Activated T-cell treated with anti-CD3 and anti-CD28 coated beads, Interleukin-2, amount 50 U/mL, for 4 hours (primary cell): ENCODE measurements at regions not wholly inside any gene's neighbourhood (a gene's known extent, or its start where the extent isn't known, plus 50 kb on each side); places are given as distances from the start of the nearest gene placed in this dataset.
"Not testable (repeated sequence)": the region's sequence is repeated elsewhere in the genome, so short reads cannot be mapped to it uniquely, and the experiment has no call there.

ENCODE experiments used
- ATAC-seq, 2 donors: fragments of 200-7000 bp; cut with Tn5 transposase; one replicate each; pipeline ENCODE4 v1.10.0; 2021
- DNase-seq: peaks from one replicate; pipeline ENCODE4 v3.0.0-alpha.2; 2020
- H3K27me3 Mint-ChIP-seq: one replicate; pipeline ENCODE4 v1.8.0; 2021; ENCODE audit warnings: low read depth, mixed read lengths
- H3K36me3 Mint-ChIP-seq: one replicate; pipeline ENCODE4 v1.8.0; 2022; ENCODE audit warnings: mixed read lengths; ENCODE audit not compliant: insufficient read depth
- H3K4me1 Mint-ChIP-seq: one replicate; pipeline ENCODE4 v1.8.0; 2021; ENCODE audit warnings: low read depth, mixed read lengths
- H3K4me3 Mint-ChIP-seq: one replicate; pipeline ENCODE4 v1.8.0; 2021; ENCODE audit warnings: mild to moderate bottlenecking, moderate library complexity, mixed read lengths
- H3K9me3 Mint-ChIP-seq: one replicate; pipeline ENCODE4 v1.8.0; 2021; ENCODE audit warnings: mixed read lengths

DNA sequence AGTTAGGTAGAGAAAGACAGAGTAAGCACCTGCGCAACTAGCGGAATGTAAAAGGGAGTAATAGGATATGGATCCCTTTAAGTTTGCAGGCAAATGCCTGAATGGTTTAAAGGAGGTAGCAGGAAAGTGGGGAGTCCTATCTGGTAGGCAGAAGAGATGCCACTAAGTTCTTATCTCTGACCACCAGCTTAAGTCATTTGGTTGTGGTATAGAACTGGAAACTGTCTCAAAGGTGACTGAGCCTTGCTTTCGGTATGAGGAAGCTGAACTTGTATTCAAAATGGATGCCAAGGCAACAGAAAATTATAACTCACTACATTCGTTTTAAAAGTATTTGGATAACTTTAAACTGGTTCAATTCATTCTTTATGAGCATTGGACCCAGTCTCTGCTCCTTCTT, 475.6 kb downstream of the DMRTA1 start:
- H3K4me1 Mint-ChIP-seq, result no peaks in the 10 kb centered on the region
- no peaks in the 10 kb centered on the region for H3K9me3 Mint-ChIP-seq
- H3K36me3 Mint-ChIP-seq, result no peaks in the 10 kb centered on the region

DNA sequence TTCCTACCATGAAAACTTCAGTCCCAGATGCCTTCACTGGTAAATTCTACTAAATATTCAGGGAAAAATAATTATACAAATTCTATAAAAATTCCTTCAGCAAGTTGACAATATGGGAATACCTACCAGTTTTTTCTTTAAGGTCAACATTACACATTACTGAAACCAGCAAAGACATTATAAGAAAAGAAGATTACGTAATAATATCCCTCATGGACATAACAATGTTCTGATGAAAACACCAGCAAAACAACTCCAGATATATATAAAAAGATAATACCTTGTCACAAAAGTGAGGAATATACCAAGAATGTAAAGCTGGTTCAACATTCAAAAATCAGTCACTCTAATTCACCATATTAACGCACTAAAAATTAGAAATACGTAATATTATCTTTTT, 507.9 kb downstream of the DMRTA1 start:
- no peaks in the 10 kb centered on the region for H3K36me3 Mint-ChIP-seq
- H3K27me3 Mint-ChIP-seq, result no peaks in the 10 kb centered on the region
- ATAC-seq (no peak), DNase-seq (no peak)
- H3K4me3 Mint-ChIP-seq, result no peak overlapping the region
- H3K9me3 Mint-ChIP-seq, result peaks cover 15% of the 10 kb centered on the region
- no peaks in the 10 kb centered on the region for H3K4me1 Mint-ChIP-seq

More for the DNA sequence above, 475.6 kb downstream of the DMRTA1 start:
- ATAC-seq (no peak), DNase-seq (no peak)
- no peak overlapping the region for H3K4me3 Mint-ChIP-seq
- H3K27me3 Mint-ChIP-seq, result no peaks in the 10 kb centered on the region

DNA sequence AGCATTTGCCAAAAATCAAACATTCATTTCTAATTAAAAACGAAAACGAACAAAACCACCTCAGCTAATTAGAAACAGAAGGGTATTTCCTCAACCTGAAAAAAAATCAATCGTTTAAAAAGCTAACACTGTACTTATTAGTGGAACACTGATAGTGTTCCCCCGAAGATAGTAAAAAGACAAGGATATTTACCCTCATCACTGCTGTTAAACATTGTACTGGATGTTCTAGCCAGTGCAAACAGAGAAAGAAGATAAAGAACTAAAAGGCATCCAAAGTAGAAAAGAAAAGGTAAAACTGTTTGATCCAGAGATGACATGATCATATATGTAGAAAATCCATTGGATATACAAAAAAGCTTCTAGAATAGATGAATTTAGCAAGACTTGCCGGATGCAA, 508.3 kb downstream of the DMRTA1 start:
- peaks cover 18% of the 10 kb centered on the region for H3K9me3 Mint-ChIP-seq
- DNase-seq (no peak), ATAC-seq (no peak)
- H3K4me1 Mint-ChIP-seq, result no peaks in the 10 kb centered on the region
- no peaks in the 10 kb centered on the region for H3K36me3 Mint-ChIP-seq
- no peak overlapping the region for H3K4me3 Mint-ChIP-seq
- no peaks in the 10 kb centered on the region for H3K27me3 Mint-ChIP-seq

DNA sequence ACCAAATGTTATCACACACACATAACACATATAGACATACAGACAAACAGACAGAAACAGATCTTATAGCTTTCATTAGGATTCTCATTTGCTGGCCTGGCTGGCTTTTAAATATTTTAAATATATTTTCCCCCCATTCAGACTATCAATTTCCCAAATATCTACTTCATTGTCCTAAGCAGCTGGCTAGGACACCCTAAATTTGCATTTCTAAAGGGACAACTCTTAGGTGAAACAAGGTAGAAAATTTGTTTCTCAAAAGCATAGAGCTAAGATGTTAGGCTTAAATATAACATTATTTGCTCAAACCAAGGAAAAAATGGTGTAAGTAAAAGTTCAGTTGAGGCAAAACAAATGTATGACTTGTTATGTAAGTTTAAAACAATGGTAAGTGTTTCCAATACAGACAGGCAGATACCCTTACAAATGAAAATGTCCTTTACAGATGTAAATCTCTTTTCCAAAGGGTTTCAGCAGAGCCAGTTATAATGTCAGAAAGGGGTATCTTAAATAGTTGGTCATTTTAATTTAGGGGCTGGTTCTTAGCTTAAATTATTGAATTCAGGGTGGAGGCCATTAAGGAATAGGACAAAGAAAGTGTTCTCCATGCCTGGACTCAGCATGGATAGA, 522.8 kb downstream of the DMRTA1 start:
- H3K27me3 Mint-ChIP-seq, result no peaks in the 10 kb centered on the region
- DNase-seq (no peak), ATAC-seq (no peak)
- H3K4me3 Mint-ChIP-seq, result no peak overlapping the region
- H3K36me3 Mint-ChIP-seq, result no peaks in the 10 kb centered on the region
- H3K4me1 Mint-ChIP-seq, result no peaks in the 10 kb centered on the region
- peaks cover 4% of the 10 kb centered on the region for H3K9me3 Mint-ChIP-seq

DNA sequence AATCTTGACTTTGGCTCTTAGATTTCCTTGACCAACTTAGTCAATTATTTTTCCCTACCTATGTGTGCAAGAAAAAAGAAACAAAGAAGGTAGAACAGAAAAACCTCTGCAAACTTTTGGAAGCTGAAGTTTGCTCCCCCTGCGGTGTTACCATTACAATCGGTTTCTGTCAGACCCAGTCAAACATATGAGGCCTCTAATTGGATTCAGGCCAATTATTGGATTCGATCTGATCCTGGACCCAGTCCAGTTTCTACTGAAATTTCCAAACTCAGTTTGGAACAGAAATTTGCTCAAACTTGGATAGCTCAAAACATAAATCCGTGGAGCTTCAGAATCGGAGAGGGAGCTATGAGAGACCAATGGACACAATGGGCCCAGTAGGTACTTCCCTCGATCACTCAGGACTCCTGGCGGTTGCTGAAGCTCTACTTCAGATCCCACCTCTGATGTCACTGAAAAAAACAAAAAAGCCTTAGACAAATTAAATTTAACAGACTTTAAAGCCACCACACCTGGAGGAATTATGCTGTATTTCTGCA, 523.9 kb downstream of the DMRTA1 start:
- no peaks in the 10 kb centered on the region for H3K4me1 Mint-ChIP-seq
- ATAC-seq, result no peak
- H3K36me3 Mint-ChIP-seq, result no peaks in the 10 kb centered on the region
- H3K4me3 Mint-ChIP-seq, result no peak overlapping the region
- H3K9me3 Mint-ChIP-seq, result peaks cover 8% of the 10 kb centered on the region
- no peaks in the 10 kb centered on the region for H3K27me3 Mint-ChIP-seq
- DNase-seq, result no peak

DNA sequence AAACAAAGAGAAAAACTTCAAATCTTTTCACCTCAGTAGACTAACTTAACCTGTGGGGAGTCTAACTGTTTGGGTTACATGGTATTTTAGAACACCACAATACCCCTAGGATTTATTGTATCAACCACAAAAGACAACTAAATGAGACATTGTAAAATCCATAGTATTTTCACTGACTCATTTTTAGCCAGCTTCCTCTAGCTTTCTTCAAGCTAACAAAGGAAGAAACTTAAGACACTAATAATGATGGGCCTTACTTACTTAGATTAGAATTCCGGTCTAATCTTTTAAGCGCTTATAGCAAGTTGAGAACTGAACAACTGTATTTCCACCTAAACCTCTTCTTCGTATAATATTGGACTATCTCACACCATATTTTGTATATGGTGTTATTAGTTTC, 529.3 kb downstream of the DMRTA1 start:
- no peak overlapping the region for H3K4me3 Mint-ChIP-seq
- H3K9me3 Mint-ChIP-seq, result peaks cover 8% of the 10 kb centered on the region
- ATAC-seq (no peak), DNase-seq (no peak)
- H3K27me3 Mint-ChIP-seq, result no peaks in the 10 kb centered on the region
- no peaks in the 10 kb centered on the region for H3K4me1 Mint-ChIP-seq
- H3K36me3 Mint-ChIP-seq, result no peaks in the 10 kb centered on the region

DNA sequence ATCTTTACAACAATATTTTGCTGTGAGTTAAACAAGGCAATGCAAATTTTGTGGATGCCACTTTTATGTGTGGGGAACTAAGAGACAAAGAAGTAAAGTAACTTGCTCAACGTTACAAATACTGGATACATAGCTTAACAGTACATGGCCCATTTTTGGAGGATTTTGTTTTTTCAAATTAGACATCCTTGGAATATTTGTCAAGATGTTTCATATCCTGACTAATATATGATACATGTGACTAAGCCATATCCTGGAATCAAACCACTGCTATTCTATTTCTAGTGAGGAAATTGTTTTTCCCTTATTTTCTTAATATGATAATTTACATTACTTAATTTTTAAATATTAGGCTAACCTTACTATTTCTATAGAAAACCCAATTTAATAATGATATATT, 529.8 kb downstream of the DMRTA1 start:
- no peak for ATAC-seq
- no peaks in the 10 kb centered on the region for H3K27me3 Mint-ChIP-seq

DNA sequence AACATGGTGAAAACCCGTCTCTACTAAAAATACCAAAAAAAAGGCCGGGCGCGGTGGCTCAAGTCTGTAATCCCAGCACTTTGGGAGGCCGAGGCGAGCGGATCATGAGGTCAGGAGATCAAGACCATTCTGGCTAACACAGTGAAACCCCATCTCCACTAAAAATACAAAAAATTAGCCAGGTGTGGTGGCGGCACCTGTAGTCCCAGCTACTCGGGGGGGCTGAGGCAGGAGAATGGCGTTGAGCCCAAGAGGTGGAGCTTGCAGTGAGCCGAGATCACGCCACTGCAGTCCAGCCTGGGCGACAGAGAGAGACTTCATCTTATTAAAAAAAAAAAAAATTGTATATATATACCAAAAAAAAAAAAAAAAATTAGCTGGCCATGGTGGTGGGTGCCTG, 533.8 kb downstream of the DMRTA1 start:
- not testable (repeated sequence) for H3K9me3 Mint-ChIP-seq, H3K4me1 Mint-ChIP-seq, H3K4me3 Mint-ChIP-seq, ATAC-seq, H3K27me3 Mint-ChIP-seq, H3K36me3 Mint-ChIP-seq, DNase-seq

More for the DNA sequence above, 529.8 kb downstream of the DMRTA1 start:
- Mint-ChIP-seq H3K36me3 (no peaks in the 10 kb centered on the region), H3K4me1 (no peaks in the 10 kb centered on the region), H3K9me3 (peaks cover 8% of the 10 kb centered on the region), H3K4me3 (no peak overlapping the region)
- no peak for DNase-seq

DNA sequence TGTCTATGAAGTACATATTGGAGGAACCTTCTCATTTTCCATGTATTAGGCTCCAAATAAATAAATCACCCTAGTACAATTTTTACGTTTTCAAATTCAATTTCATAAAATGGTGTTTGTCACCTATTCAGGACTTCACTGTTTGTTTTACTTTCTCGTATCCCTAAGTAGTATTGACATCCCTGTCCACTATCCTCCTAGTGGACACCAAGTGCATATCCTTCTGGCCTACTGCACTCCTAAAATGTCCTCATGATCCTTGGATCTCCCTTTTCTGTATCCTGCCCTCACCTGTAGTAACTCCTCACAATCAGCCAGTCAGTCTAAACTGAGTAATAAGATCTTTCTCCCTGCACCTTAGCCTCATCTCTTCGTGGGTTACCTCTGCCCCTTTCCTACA, 539.9 kb downstream of the DMRTA1 start:
- peaks cover 8% of the 10 kb centered on the region for H3K9me3 Mint-ChIP-seq
- no peaks in the 10 kb centered on the region for H3K27me3 Mint-ChIP-seq
- no peak overlapping the region for H3K4me3 Mint-ChIP-seq
- ATAC-seq (no peak), DNase-seq (no peak)
- H3K36me3 Mint-ChIP-seq, result no peaks in the 10 kb centered on the region
- no peaks in the 10 kb centered on the region for H3K4me1 Mint-ChIP-seq

DNA sequence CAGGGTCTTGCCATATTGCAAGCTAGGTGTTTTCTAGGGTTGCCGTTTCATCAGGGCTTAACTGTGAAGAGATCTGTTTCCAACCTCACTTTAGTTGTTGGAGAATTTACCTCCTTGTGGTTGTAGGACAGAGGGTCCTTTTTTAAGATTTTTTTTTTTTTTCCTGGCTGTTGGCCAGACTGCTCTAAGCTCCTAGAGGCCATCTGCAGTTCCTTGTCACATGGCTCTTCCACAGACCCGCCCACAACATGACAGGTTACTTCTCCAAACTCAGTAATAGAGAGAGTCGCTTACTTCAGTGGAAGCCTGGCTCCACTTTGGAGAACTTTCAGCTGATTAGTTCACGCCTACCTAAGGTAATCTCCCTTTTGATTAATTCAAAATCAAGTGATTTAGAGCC, 543.7 kb downstream of the DMRTA1 start:
- Mint-ChIP-seq H3K9me3 (peaks cover 6% of the 10 kb centered on the region), H3K27me3 (no peaks in the 10 kb centered on the region), H3K4me3 (no peak overlapping the region), H3K36me3 (no peaks in the 10 kb centered on the region), H3K4me1 (no peaks in the 10 kb centered on the region)
- DNase-seq, result no peak
- no peak for ATAC-seq

DNA sequence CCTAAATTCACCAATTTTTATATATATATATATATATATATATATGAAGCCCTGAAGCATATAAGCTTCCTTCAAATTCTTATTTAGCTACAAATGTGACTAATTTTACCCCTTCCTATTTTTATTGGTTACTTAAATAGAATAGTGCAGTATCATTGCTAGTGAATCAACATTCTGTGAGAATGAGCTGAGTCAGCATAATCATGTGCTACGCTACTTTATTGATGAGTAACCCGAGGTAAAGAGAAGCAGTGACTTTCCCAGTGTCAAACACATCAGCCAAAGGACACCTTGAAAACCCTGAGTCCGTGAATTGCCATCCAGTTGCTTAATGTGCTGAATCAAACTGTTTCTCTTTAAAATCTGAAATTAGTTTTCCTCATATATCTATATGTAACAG, 546.2 kb downstream of the DMRTA1 start:
- Mint-ChIP-seq H3K27me3 (no peaks in the 10 kb centered on the region), H3K9me3 (peaks cover 11% of the 10 kb centered on the region), H3K4me3 (no peak overlapping the region), H3K4me1 (no peaks in the 10 kb centered on the region), H3K36me3 (no peaks in the 10 kb centered on the region)
- DNase-seq, result no peak
- no peak for ATAC-seq

DNA sequence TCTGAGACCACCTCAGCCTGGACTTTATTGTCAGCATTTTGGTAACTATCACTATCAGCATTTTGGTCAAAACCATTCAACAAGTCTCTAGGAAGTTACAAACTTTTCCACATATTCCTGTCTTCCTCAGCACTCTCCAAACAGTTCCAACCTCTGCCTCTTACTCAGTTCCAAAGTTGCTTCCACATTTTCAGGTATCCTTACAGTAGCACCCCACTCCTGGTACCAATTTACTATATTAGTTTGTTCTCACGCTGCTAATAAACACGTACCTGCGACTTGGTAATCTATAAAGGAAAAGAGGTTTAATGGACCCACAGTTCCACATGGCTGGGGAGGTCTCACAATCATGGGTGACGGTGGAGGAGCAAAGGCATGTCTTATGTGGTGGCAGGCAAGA, 551.3 kb downstream of the DMRTA1 start:
- no peaks in the 10 kb centered on the region for H3K36me3 Mint-ChIP-seq
- H3K4me3 Mint-ChIP-seq, result no peak overlapping the region
- no peak for DNase-seq
- H3K27me3 Mint-ChIP-seq, result no peaks in the 10 kb centered on the region
- H3K9me3 Mint-ChIP-seq, result peaks cover 23% of the 10 kb centered on the region
- ATAC-seq, result no peak
- H3K4me1 Mint-ChIP-seq, result no peaks in the 10 kb centered on the region

DNA sequence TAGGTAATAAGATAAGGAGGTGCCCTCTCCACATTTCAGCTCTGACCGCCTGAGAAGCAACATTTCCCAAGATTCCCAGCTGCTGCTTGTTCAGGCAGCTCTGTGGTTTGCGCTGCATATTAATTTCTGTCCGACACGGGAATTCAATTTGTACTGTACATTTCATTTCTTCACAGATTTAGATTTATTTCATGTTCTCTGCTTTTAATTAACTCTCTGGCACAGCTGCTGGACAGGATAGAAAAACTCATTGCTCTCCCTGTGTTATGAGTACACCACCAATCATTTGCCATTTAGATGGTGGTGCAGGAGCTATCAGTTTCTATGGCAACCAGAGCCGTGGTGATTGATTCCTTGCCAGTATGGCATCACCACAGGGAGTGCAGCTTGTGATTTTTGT, 558.5 kb downstream of the DMRTA1 start:
- H3K36me3 Mint-ChIP-seq, result no peaks in the 10 kb centered on the region
- H3K9me3 Mint-ChIP-seq, result peaks cover 3% of the 10 kb centered on the region
- no peak overlapping the region for H3K4me3 Mint-ChIP-seq
- no peaks in the 10 kb centered on the region for H3K27me3 Mint-ChIP-seq
- DNase-seq, result no peak
- no peak for ATAC-seq
- no peaks in the 10 kb centered on the region for H3K4me1 Mint-ChIP-seq

DNA sequence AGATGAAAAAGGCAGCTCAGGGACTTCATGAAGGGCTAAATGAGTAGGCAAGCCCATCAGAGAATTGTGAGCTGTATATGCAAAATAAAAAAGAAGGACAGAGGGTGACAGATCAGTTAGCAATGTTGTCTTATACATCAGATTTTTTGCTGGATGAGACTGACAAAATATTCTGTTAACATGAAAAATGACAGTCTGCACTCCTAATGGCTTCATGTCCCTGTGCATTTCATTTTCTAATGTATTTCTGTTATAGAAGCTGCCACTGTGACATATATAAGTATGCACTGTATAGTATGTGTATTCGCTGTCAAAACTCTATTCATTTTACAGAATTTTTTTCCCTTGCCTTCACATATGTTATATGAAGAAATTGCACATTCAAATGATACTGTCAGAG, 559.5 kb downstream of the DMRTA1 start:
- ATAC-seq (no peak), DNase-seq (no peak)
- Mint-ChIP-seq H3K4me1 (no peaks in the 10 kb centered on the region), H3K27me3 (no peaks in the 10 kb centered on the region), H3K9me3 (peaks cover 3% of the 10 kb centered on the region), H3K36me3 (no peaks in the 10 kb centered on the region), H3K4me3 (no peak overlapping the region)

DNA sequence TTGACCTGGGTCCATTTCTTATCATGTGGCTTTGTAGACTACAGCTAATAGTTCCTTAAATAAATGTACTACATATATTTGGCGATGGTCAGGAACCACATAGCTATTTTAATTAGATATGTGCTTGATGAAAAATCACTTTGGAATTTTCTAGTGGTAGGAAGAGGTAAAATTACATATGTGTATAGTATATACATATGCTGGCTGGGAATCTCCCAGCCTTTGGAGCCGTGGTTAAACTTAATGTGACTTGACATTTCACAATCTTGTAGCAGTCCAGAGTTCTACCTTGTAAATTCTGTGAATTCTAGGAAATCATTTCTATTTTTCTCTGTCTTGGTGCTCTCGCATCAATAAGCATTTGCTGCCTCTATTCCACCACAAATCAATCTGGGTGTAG, 565.0 kb downstream of the DMRTA1 start:
- H3K9me3 Mint-ChIP-seq, result no peaks in the 10 kb centered on the region
- DNase-seq (no peak), ATAC-seq (no peak)
- H3K4me1 Mint-ChIP-seq, result no peaks in the 10 kb centered on the region
- no peaks in the 10 kb centered on the region for H3K27me3 Mint-ChIP-seq
- no peak overlapping the region for H3K4me3 Mint-ChIP-seq
- no peaks in the 10 kb centered on the region for H3K36me3 Mint-ChIP-seq

DNA sequence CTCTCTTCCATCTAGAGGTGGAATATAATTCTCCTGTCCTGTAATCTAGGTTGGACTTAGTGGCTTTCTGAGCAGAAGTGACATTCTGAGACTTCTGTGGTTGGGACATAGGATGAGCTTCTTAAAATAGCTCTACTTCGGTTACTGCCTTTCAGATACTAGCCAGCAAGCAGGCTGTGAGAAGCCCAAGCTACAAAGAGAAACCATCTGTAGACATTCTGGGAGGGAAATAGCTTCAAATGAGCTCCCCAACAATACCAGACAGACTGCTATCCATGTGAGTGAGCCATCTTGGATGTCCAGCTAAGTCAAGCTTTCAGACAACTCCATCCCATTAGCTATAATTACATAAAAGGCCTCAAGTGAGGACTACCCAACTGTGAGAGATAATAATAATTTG, 568.9 kb downstream of the DMRTA1 start:
- Mint-ChIP-seq H3K36me3 (no peaks in the 10 kb centered on the region), H3K4me3 (no peak overlapping the region), H3K27me3 (no peaks in the 10 kb centered on the region), H3K4me1 (no peaks in the 10 kb centered on the region), H3K9me3 (peaks cover 3% of the 10 kb centered on the region)
- ATAC-seq (no peak), DNase-seq (no peak)
